CD14-positive monocyte (primary cell): ENCODE measurements at regions not wholly inside any gene's neighbourhood (a gene's known extent, or its start where the extent isn't known, plus 50 kb on each side); places are given as distances from the start of the nearest gene placed in this dataset.

ENCODE experiments used
- DNase-seq, 3 donors: peaks; one replicate each; pipeline ENCODE4 v3.0.0-alpha.2; 2011 to 2022
- H2AFZ ChIP-seq: 2 replicates; pipeline ENCODE4 v1.6.0; 2012; ENCODE audit warnings: mild to moderate bottlenecking, low read depth, low read length, inconsistent platforms; ENCODE audit not compliant: insufficient read depth, poor library complexity, severe bottlenecking
- H3K27ac ChIP-seq, 2 donors: 1 replicate in 1 of 2; 2 replicates in 1 of 2; pipeline ENCODE4 v1.5.1; 2012 to 2013; ENCODE audit warnings: low read length in 2 of 2, control low read depth in 1 of 2, inconsistent platforms in 1 of 2, low read depth in 1 of 2, mild to moderate bottlenecking in 1 of 2
- H3K27me3 ChIP-seq, 2 donors: one replicate each; pipeline versions ENCODE4 v1.6.0 to v1.6.1; 2011 to 2013; ENCODE audit warnings: low read length in 2 of 2; ENCODE audit not compliant: control insufficient read depth in 2 of 2, insufficient read depth in 2 of 2
- H3K36me3 ChIP-seq, 2 donors: replicated peaks in 1 of 2; 1 replicate in 1 of 2; 2 replicates in 1 of 2; pipeline versions ENCODE4 v1.5.1 to v1.6.1; 2012 to 2013; ENCODE audit warnings: low read length in 2 of 2, control low read depth in 1 of 2, inconsistent platforms in 1 of 2, mild to moderate bottlenecking in 1 of 2; ENCODE audit not compliant: insufficient read depth in 2 of 2, control insufficient read depth in 1 of 2
- H3K4me1 ChIP-seq, 2 donors: 1 replicate in 1 of 2; 2 replicates in 1 of 2; pipeline versions ENCODE4 v1.5.1 to v1.6.1; 2012 to 2013; ENCODE audit warnings: low read length in 2 of 2, control low read depth in 1 of 2, inconsistent platforms in 1 of 2, mild to moderate bottlenecking in 1 of 2, moderate library complexity in 1 of 2; ENCODE audit not compliant: insufficient read depth in 2 of 2, control insufficient read depth in 1 of 2
- H3K4me2 ChIP-seq: replicated peaks from 2 replicates; pipeline ENCODE3; 2012; ENCODE audit warnings: low read length, moderate library complexity, mild to moderate bottlenecking; ENCODE audit not compliant: poor library complexity, severe bottlenecking; ENCODE audit errors: extremely low read depth
- H3K4me3 ChIP-seq, 3 experiments: fragments of 200-600 bp in 1 of 3; sonication (generic) in 1 of 3; replicated peaks in 1 of 3; 1 replicate in 2 of 3; 2 replicates in 1 of 3; pipeline ENCODE4 v1.5.1; 2011 to 2013; ENCODE audit warnings: low read length in 3 of 3, mild to moderate bottlenecking in 3 of 3, control low read depth in 2 of 3, low read depth in 2 of 3, inconsistent platforms in 1 of 3, moderate library complexity in 1 of 3
- H3K79me2 ChIP-seq: 2 replicates; pipeline ENCODE4 v1.6.0; 2012; ENCODE audit warnings: mild to moderate bottlenecking, control low read depth, inconsistent platforms, low read length, moderate library complexity; ENCODE audit not compliant: insufficient read depth
- H3K9ac ChIP-seq: 2 replicates; pipeline ENCODE4 v1.6.0; 2017; ENCODE audit warnings: low read length, mild to moderate bottlenecking; ENCODE audit not compliant: insufficient read depth, poor library complexity, severe bottlenecking
- H3K9me3 ChIP-seq, 2 donors: replicated peaks in 1 of 2; 1 replicate in 1 of 2; 2 replicates in 1 of 2; pipeline versions ENCODE4 v1.5.1 to v1.6.1; 2012 to 2013; ENCODE audit warnings: low read length in 2 of 2, control low read depth in 1 of 2; ENCODE audit not compliant: control insufficient read depth in 1 of 2, insufficient read depth in 1 of 2
- H4K20me1 ChIP-seq: 2 replicates; pipeline ENCODE4 v1.6.0; 2012; ENCODE audit warnings: mild to moderate bottlenecking, low read length, control low read depth, moderate library complexity; ENCODE audit not compliant: insufficient read depth
- H3K27ac Mint-ChIP-seq, 7 donors: one replicate each; pipeline ENCODE4 v1.8.0; 2020; ENCODE audit warnings: mild to moderate bottlenecking in 7 of 7, mixed read lengths in 7 of 7, moderate library complexity in 6 of 7, inconsistent platforms in 2 of 7
- H3K27me3 Mint-ChIP-seq, 3 donors: one replicate each; pipeline ENCODE4 v1.8.0; 2021 to 2022; ENCODE audit warnings: low read depth in 3 of 3, mild to moderate bottlenecking in 3 of 3, mixed read lengths in 3 of 3, moderate library complexity in 3 of 3, inconsistent platforms in 1 of 3
- H3K36me3 Mint-ChIP-seq, 2 donors: one replicate each; pipeline ENCODE4 v1.8.0; 2020; ENCODE audit warnings: mixed read lengths in 2 of 2, inconsistent platforms in 1 of 2, mild to moderate bottlenecking in 1 of 2
- H3K4me1 Mint-ChIP-seq: one replicate; pipeline ENCODE4 v1.8.0; 2020; ENCODE audit warnings: mild to moderate bottlenecking, mixed read lengths
- H3K4me3 Mint-ChIP-seq, 2 donors: one replicate each; pipeline ENCODE4 v1.8.0; 2020; ENCODE audit warnings: mild to moderate bottlenecking in 2 of 2, mixed read lengths in 2 of 2, moderate library complexity in 1 of 2
- H3K9me3 Mint-ChIP-seq, 7 donors: one replicate each; pipeline ENCODE4 v1.8.0; 2020 to 2022; ENCODE audit warnings: mixed read lengths in 7 of 7, mild to moderate bottlenecking in 6 of 7, moderate library complexity in 6 of 7, inconsistent platforms in 2 of 7
- CTCF ChIP-seq: fragments of 200-600 bp; IDR thresholded peaks from one replicate; pipeline ENCODE4 v1.8.0; 2022; ENCODE audit warnings: antibody characterized with exemption, mild to moderate bottlenecking
- WGBS: methylation state at CpG from one replicate; pipeline ENCODE4 v1.1.5; 2013; ENCODE audit warnings: missing lambda C conversion rate; ENCODE audit not compliant: insufficient coverage; 5-methylcytosine and 5-hydroxymethylcytosine counted together
- intact Hi-C, 2 donors: fragments of 100-400 bp; cut with micrococcal nuclease; formaldehyde crosslinking; loops; one replicate each; pipeline versions ENCODE4 v1.15.0 to v1.15.1; 2023

GRCh38 chr5:5634817-5635216 is 212.3 kb downstream of the ICE1 start:
- Histone ChIP-seq H3K4me3 (no peak overlapping the region), H3K9me3 (peaks cover 4 to 6% of the 10 kb centered on the region in 2 donors), H3K27ac (no peak overlapping the region), H3K27me3 (no peaks in the 10 kb centered on the region), H3K4me1 (no peaks in the 10 kb centered on the region), H2AFZ (no peak overlapping the region), H3K36me3 (no peaks in the 10 kb centered on the region), H3K79me2 (no peaks in the 10 kb centered on the region), H3K9ac (no peak overlapping the region), H3K4me2 (no peak overlapping the region), H4K20me1 (no peaks in the 10 kb centered on the region)
- no peak for TF ChIP-seq CTCF
- H3K4me1 Mint-ChIP-seq = no peaks in the 10 kb centered on the region
- DNase-seq = no peak
- no peaks in the 10 kb centered on the region for H3K27me3 Mint-ChIP-seq
- H3K9me3 Mint-ChIP-seq = peaks cover 0 to 23% (median 4%) of the 10 kb centered on the region in 7 donors
- 80% methylated on average over 3 of the region's 4 CpGs for WGBS
- intact Hi-C loops = no loop called here
- H3K4me3 Mint-ChIP-seq = no peak overlapping the region
- no peaks in the 10 kb centered on the region for H3K36me3 Mint-ChIP-seq
- H3K27ac Mint-ChIP-seq = no peak overlapping the region

DNA sequence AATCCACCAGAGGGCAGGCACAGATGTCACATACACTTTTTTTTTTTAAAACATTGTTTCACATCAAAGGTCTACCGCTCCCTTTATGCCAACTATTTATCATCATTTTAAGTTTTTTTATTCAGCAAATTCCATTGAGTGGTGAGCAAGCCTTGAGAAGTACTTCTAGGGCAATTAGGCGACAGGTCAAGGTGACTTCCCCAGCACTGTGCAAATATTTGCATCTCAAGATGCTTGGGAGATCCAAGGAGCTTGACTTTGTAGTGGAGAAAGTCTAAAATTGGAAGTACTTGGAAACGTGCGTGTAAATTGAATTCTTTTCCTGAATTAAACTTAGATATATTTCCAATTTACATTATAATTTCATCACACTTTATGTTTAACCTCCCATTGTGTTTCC is 211.1 kb downstream of the ICE1 start:
- Histone ChIP-seq H3K36me3 (no peaks in the 10 kb centered on the region), H3K9ac (no peak overlapping the region), H3K9me3 (peaks cover 4 to 12% of the 10 kb centered on the region in 2 donors), H3K4me2 (no peak overlapping the region), H3K4me1 (no peaks in the 10 kb centered on the region), H4K20me1 (no peaks in the 10 kb centered on the region), H3K27ac (no peak overlapping the region), H3K79me2 (no peaks in the 10 kb centered on the region), H3K27me3 (no peaks in the 10 kb centered on the region), H3K4me3 (no peak overlapping the region), H2AFZ (no peak overlapping the region)
- no peak overlapping the region for H3K4me3 Mint-ChIP-seq
- intact Hi-C loops = no loop called here
- no peak overlapping the region for H3K27ac Mint-ChIP-seq
- H3K9me3 Mint-ChIP-seq = peaks cover 0 to 27% (median 6%) of the 10 kb centered on the region in 7 donors
- 100% methylated on average over 1 of the region's 4 CpGs for WGBS
- no peak for TF ChIP-seq CTCF
- H3K4me1 Mint-ChIP-seq = no peaks in the 10 kb centered on the region
- no peak for DNase-seq
- no peaks in the 10 kb centered on the region for H3K36me3 Mint-ChIP-seq
- H3K27me3 Mint-ChIP-seq = peaks cover 0 to 2% (median 0%) of the 10 kb centered on the region in 3 donors
